ENCODE measurements at regions not wholly inside any gene's neighbourhood (a gene's known extent, or its start where the extent isn't known, plus 50 kb on each side); places are given as distances from the start of the nearest gene placed in this dataset.

DNA sequence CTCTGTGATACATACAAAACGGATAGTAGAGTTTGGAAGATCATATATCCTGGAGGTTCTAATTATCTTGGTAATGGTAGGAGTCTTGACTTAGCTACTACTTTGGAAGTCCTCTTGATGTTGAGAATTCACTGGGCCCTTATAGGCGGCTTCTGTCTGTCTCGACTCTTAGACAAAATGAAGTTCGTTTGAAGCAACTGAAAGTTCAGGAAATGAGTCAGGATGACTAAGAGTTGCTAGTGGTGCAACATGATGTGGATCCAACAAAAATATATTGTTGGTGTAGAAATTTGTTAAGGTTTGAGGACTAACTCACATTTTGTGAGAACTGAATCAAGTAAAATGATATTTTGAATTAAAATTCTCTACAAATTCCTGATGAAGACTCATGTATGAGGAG lies 272.7 kb downstream of the AEBP2 start:
- Histone ChIP-seq H3K9ac (ENCODE audit: low read length) (no peak overlapping the region), H3K27me3 (replicated peaks in 1 of 4; ENCODE audit: control extremely low read depth in 1 of 4, control insufficient read depth in 3 of 4, insufficient read depth in 4 of 4, low read length in 3 of 4) (no peaks in the 10 kb centered on the region), H3K36me3 (replicated peaks in 1 of 2; ENCODE audit: control extremely low read depth in 1 of 2, control insufficient read depth in 1 of 2, extremely low read depth in 1 of 2, insufficient read depth in 2 of 2, low read length in 1 of 2) (no peaks in the 10 kb centered on the region), H2AFZ (ENCODE audit: insufficient read depth, low read depth, low read length, poor library complexity, severe bottlenecking) (no peak overlapping the region), H3K27ac (ENCODE audit: low read length in 2 of 2) (no peak overlapping the region), H3K4me3 (ENCODE audit: control extremely low read depth in 1 of 5, extremely low read depth in 1 of 5, insufficient read depth in 1 of 5, low read depth in 2 of 5, low read length in 4 of 5) (no peak overlapping the region), H3K79me2 (ENCODE audit: control insufficient read depth, insufficient read depth, low read length) (no peaks in the 10 kb centered on the region), H3K9me3 (ENCODE audit: control extremely low read depth in 1 of 3, control insufficient read depth in 2 of 3, insufficient read depth in 1 of 3, low read length in 2 of 3) (peaks cover 0 to 9% (median 0%) of the 10 kb centered on the region in 3 donors), H3K4me1 (ENCODE audit: control insufficient read depth in 2 of 2, insufficient read depth in 2 of 2, low read length in 2 of 2) (no peaks in the 10 kb centered on the region), H4K20me1 (ENCODE audit: control insufficient read depth, insufficient read depth, low read length, poor library complexity, severe bottlenecking) (no peaks in the 10 kb centered on the region), H3K4me2 (replicated peaks; ENCODE audit: low read depth, low read length, poor library complexity, severe bottlenecking) (no peak overlapping the region)
- Mint-ChIP-seq H3K27me3 (no peaks in the 10 kb centered on the region), H3K27ac (no peak overlapping the region), H3K9me3 (ENCODE audit: insufficient read depth) (peaks cover 7% of the 10 kb centered on the region), H3K4me3 (no peak overlapping the region), H3K4me1 (no peaks in the 10 kb centered on the region)
- POLR2A ChIA-PET = no interaction called here
- WGBS (ENCODE audit: insufficient coverage) = 50% methylated on average over 3 of the region's 4 CpGs
- TF ChIP-seq, protein P1, sequence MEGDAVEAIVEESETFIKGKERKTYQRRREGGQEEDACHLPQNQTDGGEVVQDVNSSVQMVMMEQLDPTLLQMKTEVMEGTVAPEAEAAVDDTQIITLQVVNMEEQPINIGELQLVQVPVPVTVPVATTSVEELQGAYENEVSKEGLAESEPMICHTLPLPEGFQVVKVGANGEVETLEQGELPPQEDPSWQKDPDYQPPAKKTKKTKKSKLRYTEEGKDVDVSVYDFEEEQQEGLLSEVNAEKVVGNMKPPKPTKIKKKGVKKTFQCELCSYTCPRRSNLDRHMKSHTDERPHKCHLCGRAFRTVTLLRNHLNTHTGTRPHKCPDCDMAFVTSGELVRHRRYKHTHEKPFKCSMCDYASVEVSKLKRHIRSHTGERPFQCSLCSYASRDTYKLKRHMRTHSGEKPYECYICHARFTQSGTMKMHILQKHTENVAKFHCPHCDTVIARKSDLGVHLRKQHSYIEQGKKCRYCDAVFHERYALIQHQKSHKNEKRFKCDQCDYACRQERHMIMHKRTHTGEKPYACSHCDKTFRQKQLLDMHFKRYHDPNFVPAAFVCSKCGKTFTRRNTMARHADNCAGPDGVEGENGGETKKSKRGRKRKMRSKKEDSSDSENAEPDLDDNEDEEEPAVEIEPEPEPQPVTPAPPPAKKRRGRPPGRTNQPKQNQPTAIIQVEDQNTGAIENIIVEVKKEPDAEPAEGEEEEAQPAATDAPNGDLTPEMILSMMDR (IDR thresholded peaks at IDR 0.05) = no peak
- TF ChIP-seq EZH2 (IDR thresholded peaks at IDR 0.05; ENCODE audit: borderline replicate concordance, insufficient read depth, low read depth, low read length, poor library complexity, severe bottlenecking) = no peak
- DNase-seq (no peak), ATAC-seq (ENCODE audit: low read depth) (no peak)
- CTCF ChIA-PET = no interaction called here
- intact Hi-C loops (cut with micrococcal nuclease) = no loop called here

DNA sequence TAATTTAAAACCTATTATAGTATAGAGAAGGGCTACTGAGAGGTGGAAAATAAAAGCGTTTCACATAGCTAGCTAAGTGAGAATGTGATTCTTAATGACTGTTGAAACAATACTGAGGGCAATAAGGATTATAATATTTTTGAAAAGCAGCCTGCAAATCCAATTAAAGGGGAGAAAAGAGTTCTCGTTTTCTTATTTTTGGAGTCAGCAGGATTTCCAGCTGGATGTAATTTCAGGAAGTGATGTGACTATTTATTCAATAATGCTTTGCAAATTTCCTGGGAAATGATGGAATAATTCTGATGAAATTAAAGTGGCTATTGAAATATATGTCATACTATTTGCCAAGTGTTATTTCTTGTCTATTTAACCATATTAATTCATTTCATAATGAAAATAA lies 279.1 kb downstream of the AEBP2 start:
- no peak for ATAC-seq (ENCODE audit: low read depth)
- Histone ChIP-seq H3K4me2 (replicated peaks; ENCODE audit: low read depth, low read length, poor library complexity, severe bottlenecking) (no peak overlapping the region), H3K9me3 (ENCODE audit: control extremely low read depth in 1 of 3, control insufficient read depth in 2 of 3, insufficient read depth in 1 of 3, low read length in 2 of 3) (peaks cover 0 to 4% (median 0%) of the 10 kb centered on the region in 3 donors), H3K79me2 (ENCODE audit: control insufficient read depth, insufficient read depth, low read length) (no peaks in the 10 kb centered on the region), H2AFZ (ENCODE audit: insufficient read depth, low read depth, low read length, poor library complexity, severe bottlenecking) (no peak overlapping the region), H3K9ac (ENCODE audit: low read length) (no peak overlapping the region), H3K36me3 (replicated peaks in 1 of 2; ENCODE audit: control extremely low read depth in 1 of 2, control insufficient read depth in 1 of 2, extremely low read depth in 1 of 2, insufficient read depth in 2 of 2, low read length in 1 of 2) (no peaks in the 10 kb centered on the region), H4K20me1 (ENCODE audit: control insufficient read depth, insufficient read depth, low read length, poor library complexity, severe bottlenecking) (no peaks in the 10 kb centered on the region), H3K4me3 (ENCODE audit: control extremely low read depth in 1 of 5, extremely low read depth in 1 of 5, insufficient read depth in 1 of 5, low read depth in 2 of 5, low read length in 4 of 5) (no peak overlapping the region), H3K27me3 (replicated peaks in 1 of 4; ENCODE audit: control extremely low read depth in 1 of 4, control insufficient read depth in 3 of 4, insufficient read depth in 4 of 4, low read length in 3 of 4) (no peaks in the 10 kb centered on the region), H3K27ac (ENCODE audit: low read length in 2 of 2) (no peak overlapping the region), H3K4me1 (ENCODE audit: control insufficient read depth in 2 of 2, insufficient read depth in 2 of 2, low read length in 2 of 2) (no peaks in the 10 kb centered on the region)
- Mint-ChIP-seq H3K27ac (no peak overlapping the region), H3K4me1 (no peaks in the 10 kb centered on the region), H3K9me3 (ENCODE audit: insufficient read depth) (peaks cover 4% of the 10 kb centered on the region), H3K27me3 (no peaks in the 10 kb centered on the region), H3K4me3 (no peak overlapping the region)
- intact Hi-C loops (cut with micrococcal nuclease) = no loop called here
- no peak for TF ChIP-seq EZH2 (IDR thresholded peaks at IDR 0.05; ENCODE audit: borderline replicate concordance, insufficient read depth, low read depth, low read length, poor library complexity, severe bottlenecking)
- TF ChIP-seq, protein P1 (IDR thresholded peaks at IDR 0.05) = no peak
- ChIA-PET CTCF (no interaction called here), POLR2A (no interaction called here)
- no CpG with 5 or more reads among the region's 2 CpGs for WGBS (ENCODE audit: insufficient coverage)
- DNase-seq = no peak

Measured in B cell (primary cell).